ENCODE measurements at regions not wholly inside any gene's neighbourhood (a gene's known extent, or its start where the extent isn't known, plus 50 kb on each side); places are given as distances from the start of the nearest gene placed in this dataset.

DNA sequence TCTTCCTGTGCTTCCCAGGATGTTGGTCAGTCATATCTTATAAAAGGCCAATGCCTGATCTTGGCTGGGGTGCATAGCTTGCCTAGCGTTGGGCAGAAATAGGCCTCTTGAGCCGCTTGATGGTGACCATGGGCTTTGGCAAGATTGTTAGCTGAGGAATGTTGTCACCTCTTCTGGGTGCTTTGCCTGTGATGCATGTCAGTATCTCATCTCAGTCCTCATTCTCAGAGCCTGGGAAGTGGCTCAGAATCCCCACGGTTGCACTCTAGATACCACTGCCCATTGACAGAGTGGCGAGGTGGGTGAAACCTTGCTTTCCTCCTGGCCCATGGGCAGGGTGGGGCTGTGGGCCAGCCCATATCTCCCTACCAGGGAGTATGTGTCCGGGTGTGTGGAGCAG, 79.2 kb upstream of the MGAT5 start:
- no CpG with 5 or more reads among the region's 5 CpGs for WGBS (ENCODE audit: insufficient coverage, low lambda C conversion rate)
- no peaks in the 10 kb centered on the region for H3K27me3 ChIP-seq (ENCODE audit: control insufficient read depth, insufficient read depth, low read length)
- DNase-seq, result no peak
- peaks cover 11% of the 10 kb centered on the region for H3K4me1 ChIP-seq (ENCODE audit: control insufficient read depth, insufficient read depth, low read length)
- H3K36me3 ChIP-seq (ENCODE audit: control insufficient read depth, insufficient read depth, low read length), result no peaks in the 10 kb centered on the region
- no peaks in the 10 kb centered on the region for H3K9me3 ChIP-seq (ENCODE audit: control insufficient read depth, low read depth, low read length)
- H3K4me3 ChIP-seq (ENCODE audit: low read length), result no peak overlapping the region
- no peak overlapping the region for H3K27ac ChIP-seq (ENCODE audit: low read length)

- Histone ChIP-seq H3K4me1 (ENCODE audit: control insufficient read depth, insufficient read depth, low read length) (peaks cover 11% of the 10 kb centered on the region), H3K9me3 (ENCODE audit: control insufficient read depth, low read depth, low read length) (no peaks in the 10 kb centered on the region), H3K4me3 (ENCODE audit: low read length) (no peak overlapping the region), H3K27me3 (ENCODE audit: control insufficient read depth, insufficient read depth, low read length) (no peaks in the 10 kb centered on the region), H3K36me3 (ENCODE audit: control insufficient read depth, insufficient read depth, low read length) (no peaks in the 10 kb centered on the region), H3K27ac (ENCODE audit: low read length) (no peak overlapping the region)
- DNase-seq, result no peak
- WGBS (ENCODE audit: insufficient coverage, low lambda C conversion rate), result no CpG with 5 or more reads among the region's 1 CpG
These were observed 78.0 kb upstream of the MGAT5 start for GRCh38 chr2:134175834-134176233.

- Histone ChIP-seq H3K36me3 (ENCODE audit: control insufficient read depth, insufficient read depth, low read length) (no peaks in the 10 kb centered on the region), H3K4me3 (ENCODE audit: low read length) (no peak overlapping the region), H3K4me1 (ENCODE audit: control insufficient read depth, insufficient read depth, low read length) (peaks cover 11% of the 10 kb centered on the region), H3K27me3 (ENCODE audit: control insufficient read depth, insufficient read depth, low read length) (no peaks in the 10 kb centered on the region), H3K27ac (ENCODE audit: low read length) (no peak overlapping the region), H3K9me3 (ENCODE audit: control insufficient read depth, low read depth, low read length) (no peaks in the 10 kb centered on the region)
- no peak for DNase-seq
- 96% methylated on average over 3 of the region's 13 CpGs for WGBS (ENCODE audit: insufficient coverage, low lambda C conversion rate)
These were observed 76.4 kb upstream of the MGAT5 start for GRCh38 chr2:134177351-134177931.

- Histone ChIP-seq H3K27me3 (ENCODE audit: control insufficient read depth, insufficient read depth, low read length) (no peaks in the 10 kb centered on the region), H3K9me3 (ENCODE audit: control insufficient read depth, low read depth, low read length) (no peaks in the 10 kb centered on the region), H3K36me3 (ENCODE audit: control insufficient read depth, insufficient read depth, low read length) (no peaks in the 10 kb centered on the region), H3K4me1 (ENCODE audit: control insufficient read depth, insufficient read depth, low read length) (peaks cover 8% of the 10 kb centered on the region), H3K4me3 (ENCODE audit: low read length) (no peak overlapping the region), H3K27ac (ENCODE audit: low read length) (no peak overlapping the region)
- no peak for DNase-seq
- 72% methylated on average over 3 of the region's 3 CpGs for WGBS (ENCODE audit: insufficient coverage, low lambda C conversion rate)
These were observed 75.6 kb upstream of the MGAT5 start for GRCh38 chr2:134178138-134178877.

DNA sequence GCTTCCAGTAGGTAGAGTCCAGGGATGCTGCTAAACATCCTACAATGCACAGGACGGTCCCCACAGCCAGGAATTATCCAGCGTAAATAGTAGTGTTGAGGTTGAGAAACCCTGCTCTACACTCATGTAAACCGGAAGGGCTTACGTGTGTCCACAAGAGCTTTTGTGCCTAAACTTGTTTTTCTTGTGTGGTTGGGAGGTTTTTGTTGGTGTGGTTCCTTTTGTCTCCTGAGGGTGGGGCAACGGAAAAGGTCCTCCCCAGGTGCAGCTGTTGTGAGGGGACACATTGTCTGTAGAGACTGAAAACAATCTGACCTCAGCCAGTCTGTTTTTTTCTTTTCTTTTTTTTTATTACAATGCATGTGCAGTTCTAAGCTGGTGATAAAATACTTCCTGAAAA, 72.7 kb upstream of the MGAT5 start:
- Histone ChIP-seq H3K36me3 (ENCODE audit: control insufficient read depth, insufficient read depth, low read length) (no peaks in the 10 kb centered on the region), H3K4me1 (ENCODE audit: control insufficient read depth, insufficient read depth, low read length) (no peaks in the 10 kb centered on the region), H3K27me3 (ENCODE audit: control insufficient read depth, insufficient read depth, low read length) (no peaks in the 10 kb centered on the region), H3K9me3 (ENCODE audit: control insufficient read depth, low read depth, low read length) (no peaks in the 10 kb centered on the region), H3K4me3 (ENCODE audit: low read length) (no peak overlapping the region), H3K27ac (ENCODE audit: low read length) (no peak overlapping the region)
- no CpG with 5 or more reads among the region's 5 CpGs for WGBS (ENCODE audit: insufficient coverage, low lambda C conversion rate)
- peak in 1 of 2 donors; percentile 16 for DNase-seq

DNA sequence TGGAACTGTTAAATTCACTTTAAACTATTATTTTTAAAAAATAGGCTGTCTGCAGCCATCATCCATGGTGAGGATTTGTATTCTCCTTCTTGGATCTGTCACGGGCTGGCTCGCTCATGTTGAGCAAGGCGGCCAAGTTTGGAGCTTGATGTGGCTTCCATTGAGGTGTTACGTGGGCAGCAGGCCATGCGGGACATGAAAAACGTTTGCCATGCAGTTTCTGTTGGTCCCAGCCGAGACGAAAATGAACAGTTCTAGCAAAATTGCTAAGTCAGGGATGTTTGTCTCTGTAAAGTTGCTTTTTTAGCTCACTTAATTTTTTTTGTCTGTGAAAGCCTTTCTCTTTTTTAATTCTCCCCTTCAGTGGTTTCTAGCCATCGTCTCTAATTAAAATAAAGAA, 70.2 kb upstream of the MGAT5 start:
- WGBS (ENCODE audit: insufficient coverage, low lambda C conversion rate), result 90% methylated on average over 1 of the region's 9 CpGs
- Histone ChIP-seq H3K4me3 (ENCODE audit: low read length) (no peak overlapping the region), H3K4me1 (ENCODE audit: control insufficient read depth, insufficient read depth, low read length) (no peaks in the 10 kb centered on the region), H3K27ac (ENCODE audit: low read length) (no peak overlapping the region), H3K9me3 (ENCODE audit: control insufficient read depth, low read depth, low read length) (no peaks in the 10 kb centered on the region), H3K27me3 (ENCODE audit: control insufficient read depth, insufficient read depth, low read length) (no peaks in the 10 kb centered on the region), H3K36me3 (ENCODE audit: control insufficient read depth, insufficient read depth, low read length) (no peaks in the 10 kb centered on the region)
- DNase-seq, result no peak

DNA sequence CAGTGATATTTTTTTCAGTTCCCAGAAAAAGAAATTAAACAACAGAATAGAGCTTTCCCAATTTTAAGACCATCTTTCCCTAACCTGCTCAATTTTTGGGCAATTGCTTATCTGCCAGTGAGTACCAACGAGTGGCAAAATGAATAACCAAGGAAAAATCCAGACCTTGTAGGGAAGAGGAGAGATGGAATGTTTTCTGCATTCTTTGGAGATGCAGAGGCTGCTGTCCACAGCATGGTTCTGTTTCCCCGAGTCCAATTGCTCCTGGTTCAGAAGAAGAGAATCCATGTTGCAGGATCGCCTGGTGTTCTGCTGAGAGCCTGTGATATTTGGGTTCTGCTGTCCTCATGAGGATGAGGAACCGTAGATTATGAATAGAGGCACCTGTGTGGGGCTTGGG, 68.2 kb upstream of the MGAT5 start:
- Histone ChIP-seq H3K36me3 (ENCODE audit: control insufficient read depth, insufficient read depth, low read length) (no peaks in the 10 kb centered on the region), H3K9me3 (ENCODE audit: control insufficient read depth, low read depth, low read length) (no peaks in the 10 kb centered on the region), H3K27ac (ENCODE audit: low read length) (no peak overlapping the region), H3K4me3 (ENCODE audit: low read length) (no peak overlapping the region), H3K27me3 (ENCODE audit: control insufficient read depth, insufficient read depth, low read length) (no peaks in the 10 kb centered on the region), H3K4me1 (ENCODE audit: control insufficient read depth, insufficient read depth, low read length) (no peaks in the 10 kb centered on the region)
- no peak for DNase-seq
- WGBS (ENCODE audit: insufficient coverage, low lambda C conversion rate), result no CpG with 5 or more reads among the region's 4 CpGs

DNA sequence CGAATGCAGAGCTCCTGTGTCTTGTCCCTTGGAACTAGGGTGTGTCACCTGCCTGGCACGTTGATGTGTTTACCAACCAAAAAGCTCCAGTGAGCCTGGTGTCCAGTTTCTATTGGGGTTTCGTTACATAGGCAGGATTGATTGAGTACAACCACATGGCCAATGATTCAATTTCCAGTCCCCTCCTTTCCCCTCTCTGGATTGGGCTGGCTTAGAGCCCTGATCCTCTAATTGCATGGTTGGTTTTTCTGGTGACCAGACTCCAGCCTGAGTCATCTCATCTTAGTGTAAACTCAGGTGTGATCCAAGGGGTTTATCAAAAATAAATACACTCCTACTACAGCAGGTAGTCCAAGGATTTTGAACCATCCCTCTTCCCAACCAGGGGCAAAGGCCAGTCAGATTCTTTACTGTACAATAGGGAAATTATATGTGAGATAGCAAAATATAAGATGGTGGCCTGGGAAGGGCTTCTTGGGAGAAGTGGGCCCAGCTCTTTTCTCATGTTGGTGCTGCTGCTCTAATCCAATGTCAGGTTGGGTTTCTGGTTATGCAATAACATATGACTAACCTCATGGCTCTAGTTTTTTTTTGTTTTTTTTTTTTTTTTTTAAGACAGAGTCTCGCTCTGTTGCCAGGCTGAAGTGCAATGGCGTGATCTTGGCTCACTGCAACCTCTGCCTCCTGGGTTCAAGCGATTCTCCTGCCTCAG, 64.7 kb upstream of the MGAT5 start:
- WGBS (ENCODE audit: insufficient coverage, low lambda C conversion rate), result 20% methylated on average over 1 of the region's 6 CpGs
- DNase-seq, result peak; percentile 21 to 71
- Histone ChIP-seq H3K4me3 (ENCODE audit: low read length) (no peak overlapping the region), H3K27me3 (ENCODE audit: control insufficient read depth, insufficient read depth, low read length) (no peaks in the 10 kb centered on the region), H3K9me3 (ENCODE audit: control insufficient read depth, low read depth, low read length) (peaks cover 10% of the 10 kb centered on the region), H3K27ac (ENCODE audit: low read length) (peak overlapping the region; percentile 14), H3K36me3 (ENCODE audit: control insufficient read depth, insufficient read depth, low read length) (no peaks in the 10 kb centered on the region), H3K4me1 (ENCODE audit: control insufficient read depth, insufficient read depth, low read length) (no peaks in the 10 kb centered on the region)

DNA sequence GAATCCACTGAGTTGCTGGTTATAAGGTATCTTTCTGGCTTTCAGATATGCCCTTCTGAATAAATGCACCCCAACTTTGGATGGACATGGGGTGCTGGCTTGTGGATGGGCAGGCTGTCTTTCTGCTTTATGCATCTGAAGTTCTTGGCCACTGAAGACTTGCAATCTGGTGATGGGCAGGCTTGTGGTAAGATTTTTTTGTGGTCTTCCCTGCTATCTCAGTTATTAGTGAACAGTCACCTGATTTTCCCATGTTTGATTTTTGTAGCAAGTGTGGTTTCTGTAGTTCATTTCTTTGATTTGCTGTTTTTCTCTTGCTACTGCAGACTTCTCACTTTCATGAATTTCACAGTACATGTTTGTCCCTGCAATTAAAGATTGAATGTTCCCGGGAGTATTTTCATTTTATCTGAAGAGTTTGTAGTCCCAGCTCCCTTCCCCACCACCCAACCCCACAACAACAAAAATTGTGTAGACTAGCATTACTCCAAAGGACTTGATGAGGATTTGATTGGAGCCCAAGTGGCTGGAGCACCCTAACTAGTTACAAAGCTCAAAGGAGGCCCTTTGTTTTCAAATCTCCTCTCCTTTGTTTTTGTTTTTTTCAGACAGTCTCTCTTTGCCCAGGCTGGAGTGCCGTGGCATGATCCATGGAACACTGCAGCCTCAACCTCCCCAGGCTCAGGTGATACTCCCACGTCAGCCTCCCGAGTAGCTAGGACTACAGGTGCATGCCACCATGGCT, 63.6 kb upstream of the MGAT5 start:
- Histone ChIP-seq H3K27me3 (ENCODE audit: control insufficient read depth, insufficient read depth, low read length) (no peaks in the 10 kb centered on the region), H3K27ac (ENCODE audit: low read length) (no peak overlapping the region), H3K9me3 (ENCODE audit: control insufficient read depth, low read depth, low read length) (peaks cover 10% of the 10 kb centered on the region), H3K36me3 (ENCODE audit: control insufficient read depth, insufficient read depth, low read length) (no peaks in the 10 kb centered on the region), H3K4me1 (ENCODE audit: control insufficient read depth, insufficient read depth, low read length) (peaks cover 5% of the 10 kb centered on the region), H3K4me3 (ENCODE audit: low read length) (no peak overlapping the region)
- DNase-seq, result no peak
- WGBS (ENCODE audit: insufficient coverage, low lambda C conversion rate), result no CpG with 5 or more reads among the region's 4 CpGs

DNA sequence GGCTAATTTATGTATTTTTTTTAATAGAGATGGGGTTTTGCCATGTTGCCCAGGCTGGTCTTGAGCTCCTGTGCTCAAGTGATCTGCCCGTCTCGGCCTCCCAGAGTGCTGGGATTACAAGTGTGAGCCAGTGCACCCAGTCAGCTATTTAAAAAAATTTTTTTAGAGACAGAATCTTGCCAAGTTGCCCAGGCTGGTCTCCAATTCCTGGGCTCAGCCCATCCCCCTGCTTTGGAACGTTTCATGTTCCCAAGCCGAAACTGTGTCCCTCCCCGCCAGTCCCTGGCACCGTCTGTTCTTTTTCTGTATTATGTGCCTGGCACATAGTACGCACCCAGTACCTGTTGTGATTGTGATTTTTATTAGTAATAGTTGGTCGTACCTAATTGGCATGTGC, 63.1 kb upstream of the MGAT5 start:
- Histone ChIP-seq H3K27ac (ENCODE audit: low read length) (no peak overlapping the region), H3K36me3 (ENCODE audit: control insufficient read depth, insufficient read depth, low read length) (no peaks in the 10 kb centered on the region), H3K4me3 (ENCODE audit: low read length) (no peak overlapping the region), H3K27me3 (ENCODE audit: control insufficient read depth, insufficient read depth, low read length) (no peaks in the 10 kb centered on the region), H3K9me3 (ENCODE audit: control insufficient read depth, low read depth, low read length) (peaks cover 10% of the 10 kb centered on the region), H3K4me1 (ENCODE audit: control insufficient read depth, insufficient read depth, low read length) (peaks cover 5% of the 10 kb centered on the region)
- WGBS (ENCODE audit: insufficient coverage, low lambda C conversion rate), result 100% methylated on average over 2 of the region's 8 CpGs
- no peak for DNase-seq

All from large intestine (tissue), 3 donors.